Breast epithelium (tissue), 4 donors: ENCODE measurements at regions not wholly inside any gene's neighbourhood (a gene's known extent, or its start where the extent isn't known, plus 50 kb on each side); places are given as distances from the start of the nearest gene placed in this dataset.
"Not testable (repeated sequence)": the region's sequence is repeated elsewhere in the genome, so short reads cannot be mapped to it uniquely, and the experiment has no call there.

ENCODE experiments used
- DNase-seq, 2 donors: peaks; one replicate each; pipeline ENCODE4 v3.0.0-alpha.2; 2019; ENCODE audit warnings: low spot score in 2 of 2
- H3K27ac ChIP-seq, 2 donors: fragments of 200-600 bp; sonication (generic) in 1 of 2; one replicate each; pipeline ENCODE4 v1.5.1; 2016 to 2019; ENCODE audit warnings: mild to moderate bottlenecking in 1 of 2
- H3K27me3 ChIP-seq, 2 donors: fragments of 200-600 bp; sonication (generic) in 1 of 2; one replicate each; pipeline versions ENCODE4 v1.5.1 to v1.6.0; 2017 to 2019; ENCODE audit warnings: control low read depth in 1 of 2, mild to moderate bottlenecking in 1 of 2
- H3K36me3 ChIP-seq: fragments of 200-600 bp; one replicate; pipeline ENCODE4 v1.5.1; 2019
- H3K4me1 ChIP-seq, 2 donors: fragments of 200-600 bp; sonication (generic); one replicate each; pipeline ENCODE4 v1.5.1; 2016 to 2019; ENCODE audit warnings: control low read depth in 1 of 2
- H3K4me3 ChIP-seq, 3 donors: fragments of 200-600 bp; sonication (generic); 1 replicate in 2 of 3; 2 replicates in 1 of 3; pipeline ENCODE4 v1.5.1; 2016 to 2019; ENCODE audit warnings: mild to moderate bottlenecking in 3 of 3, moderate library complexity in 2 of 3
- H3K9me3 ChIP-seq, 2 donors: fragments of 200-600 bp; sonication (generic) in 1 of 2; one replicate each; pipeline ENCODE4 v1.5.1; 2016 to 2019; ENCODE audit warnings: control low read depth in 1 of 2
- POLR2A ChIP-seq: fragments of 450-650 bp; IDR thresholded peaks from one replicate; pipeline ENCODE4 v1.6.1; 2016; ENCODE audit warnings: antibody characterized with exemption, mild to moderate bottlenecking, moderate library complexity
- POLR2AphosphoS5 ChIP-seq, 3 donors: sonication (generic); formaldehyde crosslinking; IDR thresholded peaks; one replicate each; pipeline ENCODE4 v1.6.1; 2017; ENCODE audit warnings: antibody characterized with exemption in 3 of 3
- intact Hi-C: fragments of 100-400 bp; cut with DNase I; formaldehyde crosslinking; loops from one replicate; pipeline ENCODE4 v1.15.1; 2023; ENCODE audit warnings: low total_unique reads
- TF ChIP-seq, protein P1 (sequence below), 3 donors: fragments of 450-650 bp; IDR thresholded peaks; one replicate each; pipeline ENCODE4 v1.5.1; 2016 to 2017; ENCODE audit warnings: antibody characterized with exemption in 3 of 3, mild to moderate bottlenecking in 3 of 3, moderate library complexity in 3 of 3

- TF ChIP-seq POLR2AphosphoS5 (IDR thresholded peaks at IDR 0.05) (no peak), POLR2A (no peak)
- TF ChIP-seq, protein P1, sequence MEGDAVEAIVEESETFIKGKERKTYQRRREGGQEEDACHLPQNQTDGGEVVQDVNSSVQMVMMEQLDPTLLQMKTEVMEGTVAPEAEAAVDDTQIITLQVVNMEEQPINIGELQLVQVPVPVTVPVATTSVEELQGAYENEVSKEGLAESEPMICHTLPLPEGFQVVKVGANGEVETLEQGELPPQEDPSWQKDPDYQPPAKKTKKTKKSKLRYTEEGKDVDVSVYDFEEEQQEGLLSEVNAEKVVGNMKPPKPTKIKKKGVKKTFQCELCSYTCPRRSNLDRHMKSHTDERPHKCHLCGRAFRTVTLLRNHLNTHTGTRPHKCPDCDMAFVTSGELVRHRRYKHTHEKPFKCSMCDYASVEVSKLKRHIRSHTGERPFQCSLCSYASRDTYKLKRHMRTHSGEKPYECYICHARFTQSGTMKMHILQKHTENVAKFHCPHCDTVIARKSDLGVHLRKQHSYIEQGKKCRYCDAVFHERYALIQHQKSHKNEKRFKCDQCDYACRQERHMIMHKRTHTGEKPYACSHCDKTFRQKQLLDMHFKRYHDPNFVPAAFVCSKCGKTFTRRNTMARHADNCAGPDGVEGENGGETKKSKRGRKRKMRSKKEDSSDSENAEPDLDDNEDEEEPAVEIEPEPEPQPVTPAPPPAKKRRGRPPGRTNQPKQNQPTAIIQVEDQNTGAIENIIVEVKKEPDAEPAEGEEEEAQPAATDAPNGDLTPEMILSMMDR (IDR thresholded peaks at IDR 0.05), result no peak
- H3K27me3 ChIP-seq, result no peaks in the 10 kb centered on the region
- intact Hi-C loops, result no loop called here
- peaks cover 0 to 7% of the 10 kb centered on the region in 2 donors for H3K9me3 ChIP-seq
- no peak overlapping the region for H3K27ac ChIP-seq
- no peaks in the 10 kb centered on the region for H3K36me3 ChIP-seq
- no peak for DNase-seq
- no peaks in the 10 kb centered on the region for H3K4me1 ChIP-seq
- no peak overlapping the region for H3K4me3 ChIP-seq
These were observed 59.4 kb downstream of the BLTP3B start for GRCh38 chr12:100083308-100083707.

- not testable (repeated sequence) for H3K36me3 ChIP-seq
These were observed 63.9 kb downstream of the BLTP3B start for GRCh38 chr12:100078777-100079176.

GRCh38 chr12:100077367-100077766 lies 65.3 kb downstream of the BLTP3B start:
- Histone ChIP-seq H3K4me3 (no peak overlapping the region), H3K4me1 (no peaks in the 10 kb centered on the region), H3K27me3 (no peaks in the 10 kb centered on the region), H3K9me3 (peaks cover 0 to 7% of the 10 kb centered on the region in 2 donors), H3K36me3 (no peaks in the 10 kb centered on the region), H3K27ac (no peak overlapping the region)
- TF ChIP-seq, protein P1 (IDR thresholded peaks at IDR 0.05), result no peak
- TF ChIP-seq POLR2AphosphoS5 (IDR thresholded peaks at IDR 0.05), result no peak
- TF ChIP-seq POLR2A, result no peak
- no peak for DNase-seq
- intact Hi-C loops, result loop anchor here (5.0 to 10.0 kb wide), 2 partner anchors 257 to 1595 kb away; no protein-coding TSS in a partner anchor

More at GRCh38 chr12:100078777-100079176, 63.9 kb downstream of the BLTP3B start:
- DNase-seq, H3K9me3 ChIP-seq, H3K27me3 ChIP-seq, H3K4me3 ChIP-seq, H3K27ac ChIP-seq, H3K4me1 ChIP-seq: not testable (repeated sequence)
- intact Hi-C loops, result loop anchor here (5.0 to 10.0 kb wide), 2 partner anchors 256 to 1594 kb away; no protein-coding TSS in a partner anchor

GRCh38 chr12:100075598-100075997 lies 67.1 kb downstream of the BLTP3B start:
- TF ChIP-seq, protein P1 (IDR thresholded peaks at IDR 0.05), result no peak
- no peak for TF ChIP-seq POLR2A
- TF ChIP-seq POLR2AphosphoS5 (IDR thresholded peaks at IDR 0.05), result no peak

GRCh38 chr12:100069795-100070194 lies 72.9 kb downstream of the BLTP3B start:
- Histone ChIP-seq H3K27me3 (no peaks in the 10 kb centered on the region), H3K9me3 (peaks cover 0 to 22% of the 10 kb centered on the region in 2 donors), H3K4me3 (no peak overlapping the region), H3K27ac (no peak overlapping the region), H3K36me3 (no peaks in the 10 kb centered on the region), H3K4me1 (no peaks in the 10 kb centered on the region)
- DNase-seq, result no peak
- intact Hi-C loops, result loop anchor here (10.0 kb wide), 1 partner anchor 265 kb away; no protein-coding TSS in a partner anchor
- TF ChIP-seq POLR2AphosphoS5 (IDR thresholded peaks at IDR 0.05) (no peak), POLR2A (no peak)
- TF ChIP-seq, protein P1 (IDR thresholded peaks at IDR 0.05), result no peak

More at GRCh38 chr12:100075598-100075997, 67.1 kb downstream of the BLTP3B start:
- peaks cover 0 to 7% of the 10 kb centered on the region in 2 donors for H3K9me3 ChIP-seq
- no peaks in the 10 kb centered on the region for H3K4me1 ChIP-seq
- H3K36me3 ChIP-seq, result no peaks in the 10 kb centered on the region
- no peak overlapping the region for H3K4me3 ChIP-seq
- no peaks in the 10 kb centered on the region for H3K27me3 ChIP-seq
- DNase-seq, result no peak
- no peak overlapping the region for H3K27ac ChIP-seq
- intact Hi-C loops, result loop anchor here (5.0 to 10.0 kb wide), 2 partner anchors 259 to 1597 kb away; no protein-coding TSS in a partner anchor

DNA sequence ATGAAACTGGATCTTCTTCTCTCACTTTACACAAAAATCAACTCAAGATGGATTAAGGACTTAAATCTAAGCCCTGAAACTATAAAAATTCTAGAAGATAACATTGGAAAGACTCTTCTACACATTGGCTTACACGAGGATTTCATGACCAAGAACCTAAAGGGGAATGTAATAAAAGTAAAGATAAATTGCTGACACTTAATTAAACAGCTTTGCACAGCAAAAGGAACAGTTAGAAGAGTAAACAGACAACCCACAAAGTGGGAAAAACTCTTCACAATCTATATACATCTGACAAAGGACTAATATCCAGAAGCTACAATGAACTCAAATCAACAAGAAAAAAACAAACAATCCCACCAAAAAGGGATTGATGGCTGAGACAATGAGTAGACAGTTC lies 74.4 kb downstream of the BLTP3B start:
- Histone ChIP-seq H3K4me3 (no peak overlapping the region), H3K36me3 (no peaks in the 10 kb centered on the region), H3K27ac (no peak overlapping the region), H3K4me1 (no peaks in the 10 kb centered on the region), H3K9me3 (peaks cover 0 to 24% of the 10 kb centered on the region in 2 donors), H3K27me3 (no peaks in the 10 kb centered on the region)
- DNase-seq, result no peak
- no peak for TF ChIP-seq POLR2AphosphoS5 (IDR thresholded peaks at IDR 0.05)
- TF ChIP-seq, protein P1 (IDR thresholded peaks at IDR 0.05), result no peak
- TF ChIP-seq POLR2A, result no peak
- intact Hi-C loops, result no loop called here
